ENCODE measurements at regions not wholly inside any gene's neighbourhood (a gene's known extent, or its start where the extent isn't known, plus 50 kb on each side); places are given as distances from the start of the nearest gene placed in this dataset.

DNA sequence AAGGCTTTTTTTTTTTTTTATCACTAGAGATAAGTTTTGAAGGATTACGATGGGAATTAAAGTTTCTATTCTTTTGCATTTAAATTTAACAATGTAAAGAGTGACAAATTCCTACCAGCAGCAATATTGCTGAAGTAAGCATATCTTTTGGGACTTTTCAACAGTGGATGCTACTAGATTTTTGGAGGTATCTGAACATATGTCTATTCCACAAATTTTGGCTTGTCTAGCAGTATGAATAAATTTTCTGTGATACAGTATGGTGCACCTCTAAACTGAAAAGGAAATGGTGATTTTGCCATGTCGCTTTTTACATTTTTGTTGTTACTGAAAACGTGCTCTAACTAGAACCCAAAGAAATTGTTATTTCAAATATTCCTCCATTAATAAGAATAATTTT lies 368.3 kb upstream of the MANEA start:
- H3K4me3 ChIP-seq (ENCODE audit: low read depth, low read length): no peak overlapping the region
- TF ChIP-seq, protein P1, sequence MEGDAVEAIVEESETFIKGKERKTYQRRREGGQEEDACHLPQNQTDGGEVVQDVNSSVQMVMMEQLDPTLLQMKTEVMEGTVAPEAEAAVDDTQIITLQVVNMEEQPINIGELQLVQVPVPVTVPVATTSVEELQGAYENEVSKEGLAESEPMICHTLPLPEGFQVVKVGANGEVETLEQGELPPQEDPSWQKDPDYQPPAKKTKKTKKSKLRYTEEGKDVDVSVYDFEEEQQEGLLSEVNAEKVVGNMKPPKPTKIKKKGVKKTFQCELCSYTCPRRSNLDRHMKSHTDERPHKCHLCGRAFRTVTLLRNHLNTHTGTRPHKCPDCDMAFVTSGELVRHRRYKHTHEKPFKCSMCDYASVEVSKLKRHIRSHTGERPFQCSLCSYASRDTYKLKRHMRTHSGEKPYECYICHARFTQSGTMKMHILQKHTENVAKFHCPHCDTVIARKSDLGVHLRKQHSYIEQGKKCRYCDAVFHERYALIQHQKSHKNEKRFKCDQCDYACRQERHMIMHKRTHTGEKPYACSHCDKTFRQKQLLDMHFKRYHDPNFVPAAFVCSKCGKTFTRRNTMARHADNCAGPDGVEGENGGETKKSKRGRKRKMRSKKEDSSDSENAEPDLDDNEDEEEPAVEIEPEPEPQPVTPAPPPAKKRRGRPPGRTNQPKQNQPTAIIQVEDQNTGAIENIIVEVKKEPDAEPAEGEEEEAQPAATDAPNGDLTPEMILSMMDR (IDR thresholded peaks at IDR 0.05; ENCODE audit: low read depth, low read length): no peak

DNA sequence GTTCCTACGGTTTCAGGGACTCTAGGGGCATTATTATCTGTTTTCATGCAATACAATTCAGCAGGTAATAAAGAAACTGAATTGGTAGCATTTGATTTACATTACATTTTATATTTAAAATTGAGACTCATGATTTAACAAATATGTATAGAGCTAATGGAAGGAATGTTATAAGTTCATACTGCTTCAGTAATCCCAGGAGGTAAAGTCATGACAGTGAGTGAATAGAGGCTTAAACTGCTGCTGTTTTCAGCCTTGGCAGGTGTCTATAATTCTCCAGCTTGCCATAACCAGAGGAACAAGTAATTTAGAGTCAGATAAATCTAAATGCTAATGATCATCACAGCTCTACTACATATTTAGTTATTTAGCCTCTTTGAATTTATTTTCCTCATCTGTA lies 360.8 kb upstream of the MANEA start:
- no peak overlapping the region for H3K4me3 ChIP-seq (ENCODE audit: low read depth, low read length)
- TF ChIP-seq, protein P1 (IDR thresholded peaks at IDR 0.05; ENCODE audit: low read depth, low read length): no peak

DNA sequence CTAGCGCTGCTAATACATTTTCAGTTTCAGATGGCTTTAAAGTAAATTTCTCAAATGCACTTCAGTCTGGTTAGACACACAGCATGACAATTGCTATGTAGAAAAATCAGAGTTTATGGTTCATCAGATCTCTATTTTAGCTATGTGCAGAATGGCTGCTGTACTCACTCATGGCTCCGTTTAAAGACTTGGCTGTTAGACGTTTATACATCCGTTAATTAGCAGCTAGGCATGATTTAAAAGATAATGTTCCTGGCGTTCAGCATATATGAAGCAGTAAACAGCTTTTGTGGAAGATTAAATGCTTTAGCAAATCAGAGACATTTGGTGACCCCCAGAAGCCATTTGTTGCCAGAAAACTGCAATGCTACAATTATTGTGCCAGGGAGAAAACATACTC lies 350.0 kb upstream of the MANEA start:
- no peak overlapping the region for H3K4me3 ChIP-seq (ENCODE audit: low read depth, low read length)
- TF ChIP-seq, protein P1 (IDR thresholded peaks at IDR 0.05; ENCODE audit: low read depth, low read length): no peak

DNA sequence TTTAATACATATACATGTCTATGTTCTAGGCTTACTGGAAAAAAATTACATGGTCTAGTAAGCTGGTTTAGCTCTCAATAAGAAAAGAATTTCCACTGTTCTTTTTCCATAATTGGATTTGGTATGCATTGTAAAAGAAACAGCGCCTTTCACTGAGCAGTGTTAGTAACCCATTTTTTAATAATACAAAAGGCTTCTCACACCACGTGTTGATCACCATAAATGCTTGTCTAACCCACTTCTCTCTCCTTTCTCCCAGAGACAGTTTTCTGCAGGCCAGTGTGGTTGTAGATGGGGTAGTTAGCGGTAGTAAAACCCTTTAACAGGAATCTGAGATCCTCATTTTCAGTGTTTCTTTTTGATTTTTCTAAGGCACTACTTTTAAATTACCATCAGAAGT lies 348.7 kb upstream of the MANEA start:
- no peak overlapping the region for H3K4me3 ChIP-seq (ENCODE audit: low read depth, low read length)
- TF ChIP-seq, protein P1 (IDR thresholded peaks at IDR 0.05; ENCODE audit: low read depth, low read length): no peak

DNA sequence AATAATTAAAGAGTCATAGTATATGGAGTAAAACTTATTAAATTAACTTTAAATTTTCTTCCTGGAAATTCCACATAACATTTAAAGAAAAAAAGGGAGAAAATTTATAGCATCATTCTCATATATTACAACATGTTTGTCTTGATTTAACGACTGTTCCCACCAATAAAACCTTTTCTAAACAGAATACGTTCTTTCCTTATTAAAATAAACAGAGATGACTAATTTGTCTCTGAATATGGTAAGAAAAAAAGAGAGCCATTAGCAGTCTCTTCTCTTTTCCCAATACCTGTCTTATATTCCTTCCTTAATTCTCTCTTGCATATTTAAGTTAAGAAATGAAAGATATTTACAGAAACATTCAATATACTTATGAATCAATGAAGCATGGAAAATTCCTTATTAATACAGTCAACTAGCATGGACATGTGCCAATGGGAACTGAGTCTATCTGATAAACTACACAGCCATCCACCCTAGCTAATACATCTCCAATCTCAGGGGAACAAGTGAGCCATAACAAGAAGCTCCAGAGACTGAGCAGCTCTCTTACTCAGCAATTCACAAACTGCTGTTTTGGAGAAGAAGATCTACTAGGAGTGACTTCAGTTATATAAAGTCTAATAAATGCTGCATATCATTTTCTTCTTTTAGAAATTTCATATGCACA lies 347.1 kb upstream of the MANEA start:
- no peak overlapping the region for H3K4me3 ChIP-seq (ENCODE audit: low read depth, low read length)
- TF ChIP-seq, protein P1 (IDR thresholded peaks at IDR 0.05; ENCODE audit: low read depth, low read length): no peak

DNA sequence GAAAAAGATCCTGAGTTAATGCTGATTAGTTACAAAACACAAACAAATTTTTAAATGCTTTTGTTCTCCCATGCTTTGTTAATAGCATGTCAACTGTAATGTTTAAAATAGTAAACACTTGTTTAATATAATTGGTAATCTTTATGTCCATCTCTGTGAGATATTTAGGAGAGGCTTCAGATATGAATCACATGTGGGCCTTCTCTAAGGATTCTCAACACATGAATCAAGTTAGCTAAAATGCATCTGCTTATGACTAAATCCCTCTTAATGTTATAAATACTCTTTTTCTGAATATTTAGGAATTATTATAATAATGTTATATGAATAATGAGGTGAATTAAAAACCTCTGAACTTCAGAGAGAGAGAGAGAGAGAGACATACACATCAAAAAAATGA lies 345.9 kb upstream of the MANEA start:
- no peak overlapping the region for H3K4me3 ChIP-seq (ENCODE audit: low read depth, low read length)
- TF ChIP-seq, protein P1 (IDR thresholded peaks at IDR 0.05; ENCODE audit: low read depth, low read length): no peak

DNA sequence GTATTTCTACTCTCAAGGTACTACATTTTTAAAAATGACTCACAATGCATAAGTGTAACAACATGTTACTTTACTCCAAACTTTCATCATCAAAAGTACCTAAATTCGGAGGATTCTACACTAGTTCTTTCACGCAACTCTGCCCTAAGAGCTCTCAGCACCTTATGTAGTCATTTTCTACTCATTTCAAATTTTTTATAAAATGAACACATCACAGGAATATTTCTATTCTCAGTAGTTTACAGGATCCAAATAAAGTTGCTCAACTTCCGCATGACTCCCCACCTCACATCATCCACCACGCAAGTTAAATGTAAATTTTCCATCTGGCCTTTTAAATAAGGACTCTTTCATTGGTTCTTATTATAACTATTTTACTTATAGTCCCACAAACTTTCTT lies 344.9 kb upstream of the MANEA start:
- no peak overlapping the region for H3K4me3 ChIP-seq (ENCODE audit: low read depth, low read length)
- TF ChIP-seq, protein P1 (IDR thresholded peaks at IDR 0.05; ENCODE audit: low read depth, low read length): no peak

All from WI38 (cell line).